Colonic mucosa (tissue), 4 donors: ENCODE measurements at regions not wholly inside any gene's neighbourhood (a gene's known extent, or its start where the extent isn't known, plus 50 kb on each side); places are given as distances from the start of the nearest gene placed in this dataset.

Experiments
- DNase-seq: peaks from one replicate; pipeline ENCODE4 v3.0.0-alpha.2; 2020
- H3K27ac ChIP-seq: fragments of 200-600 bp; one replicate; pipeline ENCODE4 v1.8.0; 2021
- H3K27me3 ChIP-seq: fragments of 200-600 bp; one replicate; pipeline ENCODE4 v1.8.0; 2021
- H3K36me3 ChIP-seq: fragments of 200-600 bp; one replicate; pipeline ENCODE4 v1.8.0; 2021
- H3K4me1 ChIP-seq: fragments of 200-600 bp; one replicate; pipeline ENCODE4 v1.8.0; 2021; ENCODE audit warnings: mild to moderate bottlenecking
- H3K4me3 ChIP-seq: fragments of 200-600 bp; one replicate; pipeline ENCODE4 v1.8.0; 2021
- H3K9ac ChIP-seq, 2 donors: one replicate each; pipeline ENCODE4 v1.7.0; 2013; ENCODE audit warnings: control low read depth in 2 of 2, low read depth in 2 of 2, low read length in 2 of 2
- H3K9me3 ChIP-seq: fragments of 200-600 bp; one replicate; pipeline ENCODE4 v1.8.0; 2021
- CTCF ChIP-seq: fragments of 200-600 bp; IDR thresholded peaks from one replicate; pipeline ENCODE4 v1.8.0; 2022; ENCODE audit warnings: antibody characterized with exemption, mild to moderate bottlenecking
- intact Hi-C: fragments of 100-400 bp; cut with DNase I; formaldehyde crosslinking; loops from one replicate; pipeline ENCODE4 v1.14.1; 2022
- donor health status: healthy.
- donor health status: DM: no; HTN: no; CAD: no.
- donor health status: DM: no; HTN: no; CAD: no.

GRCh38 chr11:92793189-92793588 lies 176.3 kb upstream of the MTNR1B start:
- no peak for TF ChIP-seq CTCF
- no peaks in the 10 kb centered on the region for H3K4me1 ChIP-seq
- no peak for DNase-seq
- intact Hi-C loops = no loop called here
- no peaks in the 10 kb centered on the region for H3K9me3 ChIP-seq
- no peak overlapping the region for H3K9ac ChIP-seq
- no peaks in the 10 kb centered on the region for H3K27me3 ChIP-seq
- no peak overlapping the region for H3K27ac ChIP-seq
- no peak overlapping the region for H3K4me3 ChIP-seq
- H3K36me3 ChIP-seq = no peaks in the 10 kb centered on the region

GRCh38 chr11:92794783-92795182 lies 174.7 kb upstream of the MTNR1B start:
- Histone ChIP-seq H3K9me3 (no peaks in the 10 kb centered on the region), H3K9ac (no peak overlapping the region), H3K36me3 (no peaks in the 10 kb centered on the region), H3K4me1 (no peaks in the 10 kb centered on the region), H3K27me3 (no peaks in the 10 kb centered on the region), H3K4me3 (no peak overlapping the region), H3K27ac (no peak overlapping the region)
- TF ChIP-seq CTCF = no peak
- intact Hi-C loops = no loop called here
- no peak for DNase-seq

- Histone ChIP-seq H3K4me1 (no peaks in the 10 kb centered on the region), H3K9ac (no peak overlapping the region), H3K9me3 (no peaks in the 10 kb centered on the region), H3K27me3 (no peaks in the 10 kb centered on the region), H3K4me3 (no peak overlapping the region), H3K36me3 (no peaks in the 10 kb centered on the region), H3K27ac (no peak overlapping the region)
- intact Hi-C loops = no loop called here
- no peak for TF ChIP-seq CTCF
- DNase-seq = no peak
Measured at GRCh38 chr11:92796744-92797143, 172.7 kb upstream of the MTNR1B start.

GRCh38 chr11:92797874-92798273 lies 171.6 kb upstream of the MTNR1B start:
- no peaks in the 10 kb centered on the region for H3K27me3 ChIP-seq
- H3K9ac ChIP-seq = no peak overlapping the region
- DNase-seq = no peak
- TF ChIP-seq CTCF = no peak
- H3K36me3 ChIP-seq = no peaks in the 10 kb centered on the region
- no peak overlapping the region for H3K27ac ChIP-seq
- no peaks in the 10 kb centered on the region for H3K4me1 ChIP-seq
- no peaks in the 10 kb centered on the region for H3K9me3 ChIP-seq
- intact Hi-C loops = no loop called here
- H3K4me3 ChIP-seq = no peak overlapping the region

GRCh38 chr11:92801685-92802084 lies 167.8 kb upstream of the MTNR1B start:
- H3K9ac ChIP-seq = no peak overlapping the region
- no peak overlapping the region for H3K4me3 ChIP-seq
- intact Hi-C loops = no loop called here
- DNase-seq = no peak
- no peaks in the 10 kb centered on the region for H3K27me3 ChIP-seq
- no peak for TF ChIP-seq CTCF
- H3K36me3 ChIP-seq = no peaks in the 10 kb centered on the region
- no peaks in the 10 kb centered on the region for H3K4me1 ChIP-seq
- H3K27ac ChIP-seq = no peak overlapping the region
- H3K9me3 ChIP-seq = no peaks in the 10 kb centered on the region

- Histone ChIP-seq H3K27me3 (no peaks in the 10 kb centered on the region), H3K9ac (no peak overlapping the region), H3K27ac (no peak overlapping the region), H3K4me3 (no peak overlapping the region), H3K4me1 (no peaks in the 10 kb centered on the region), H3K36me3 (no peaks in the 10 kb centered on the region), H3K9me3 (no peaks in the 10 kb centered on the region)
- no peak for TF ChIP-seq CTCF
- intact Hi-C loops = no loop called here
- DNase-seq = no peak
Measured at GRCh38 chr11:92802644-92803043, 166.8 kb upstream of the MTNR1B start.
